ENCODE measurements at regions not wholly inside any gene's neighbourhood (a gene's known extent, or its start where the extent isn't known, plus 50 kb on each side); places are given as distances from the start of the nearest gene placed in this dataset.

GRCh38 chrX:1034717-1035116 is 177.7 kb downstream of the CRLF2 start:
- RAD21 ChIA-PET (ENCODE audit: unreplicated experiment): no interaction called here
- H3K4me3 ChIP-seq: no peak overlapping the region
- H3K79me2 ChIP-seq (ENCODE audit: control insufficient read depth, insufficient read depth, low read length): no peaks in the 10 kb centered on the region
- TF ChIP-seq ZSCAN29 (IDR thresholded peaks at IDR 0.05): no peak
- no peak for TF ChIP-seq E2F8 (IDR thresholded peaks at IDR 0.05; ENCODE audit: low read depth, partially characterized antibody)
- TF ChIP-seq ZNF687 (IDR thresholded peaks at IDR 0.05): no peak
- no peak for TF ChIP-seq TARDBP (IDR thresholded peaks at IDR 0.05; ENCODE audit: borderline replicate concordance)
- TF ChIP-seq TCF12 (IDR thresholded peaks at IDR 0.05; ENCODE audit: low read depth, low read length): no peak
- no peak for TF ChIP-seq SMC3 (IDR thresholded peaks at IDR 0.05; ENCODE audit: borderline replicate concordance, low read length)
- no peak for TF ChIP-seq CREM (IDR thresholded peaks at IDR 0.05; ENCODE audit: low read depth)
- TF ChIP-seq ATF7 (IDR thresholded peaks at IDR 0.05; ENCODE audit: low read depth): no peak
- no peak for TF ChIP-seq PKNOX1 (IDR thresholded peaks at IDR 0.05)
- TF ChIP-seq CTCF (IDR thresholded peaks at IDR 0.05 in 2 of 3, conservative IDR thresholded peaks at IDR 0.05 in 1 of 3; ENCODE audit: control insufficient read depth in 2 of 3, extremely low read depth in 1 of 3, insufficient read depth in 1 of 3, low read depth in 3 of 3, low read length in 3 of 3): no peak
- TF ChIP-seq CEBPB (IDR thresholded peaks at IDR 0.05; ENCODE audit: borderline replicate concordance in 1 of 2, low read depth in 2 of 2, low read length in 2 of 2): no peak
- no peak for TF ChIP-seq ZNF622 (IDR thresholded peaks at IDR 0.05)
- no peak for TF ChIP-seq SIN3A (IDR thresholded peaks at IDR 0.05; ENCODE audit: low read depth, low read length)
- H3K36me3 ChIP-seq (ENCODE audit: control insufficient read depth in 2 of 2, insufficient read depth in 2 of 2, low read length in 1 of 2): no peaks in the 10 kb centered on the region
- no peak overlapping the region for H2AFZ ChIP-seq (ENCODE audit: control insufficient read depth, low read depth, low read length)
- intact Hi-C loops (cut with micrococcal nuclease; ENCODE audit: unreplicated experiment) (no loop called here), in situ Hi-C loops (cut with MboI) (loop anchor here (10.0 kb wide), 1 partner anchor 60 kb away; no protein-coding TSS in a partner anchor)
- CTCF ChIA-PET: no interaction called here
- SMC1A ChIA-PET (ENCODE audit: uncharacterized antibody, unreplicated experiment): no interaction called here
- no peak overlapping the region for H3K9ac ChIP-seq (ENCODE audit: control insufficient read depth, insufficient read depth, low read length)
- H3K27me3 ChIP-seq (replicated peaks in 1 of 2; ENCODE audit: control insufficient read depth in 2 of 2, insufficient read depth in 2 of 2, low read length in 1 of 2): no peaks in the 10 kb centered on the region
- FAIRE-seq (no peak), DNase-seq (ENCODE audit: low read depth, low spot score) (no peak), ATAC-seq (no peak)
- POLR2A ChIA-PET: no interaction called here
- H3K4me2 ChIP-seq (ENCODE audit: control insufficient read depth, insufficient read depth): no peak overlapping the region
- H4K20me1 ChIP-seq (ENCODE audit: control insufficient read depth, insufficient read depth): no peaks in the 10 kb centered on the region
- H3K27ac ChIP-seq (ENCODE audit: control insufficient read depth, insufficient read depth): no peak overlapping the region
- H3K4me1 ChIP-seq (ENCODE audit: control insufficient read depth, insufficient read depth, low read length): no peaks in the 10 kb centered on the region
- 65% methylated on average over 17 of the region's 17 CpGs for WGBS (ENCODE audit: insufficient coverage, insufficient replicate concordance, low lambda C conversion rate, missing lambda C conversion rate)
- H3K9me3 ChIP-seq (replicated peaks; ENCODE audit: control insufficient read depth, insufficient read depth, low read length): peaks cover 2% of the 10 kb centered on the region; the same call in 1 of the 3 replicates
- BruUV-seq (replicated peaks): no TSS peak
